Tibial artery (tissue), 4 donors: ENCODE measurements at regions not wholly inside any gene's neighbourhood (a gene's known extent, or its start where the extent isn't known, plus 50 kb on each side); places are given as distances from the start of the nearest gene placed in this dataset.

Experiments used
- DNase-seq, 2 donors: peaks; one replicate each; pipeline ENCODE4 v3.0.0-alpha.2; 2019
- H3K27ac ChIP-seq, 2 donors: fragments of 200-600 bp; sonication (generic) in 1 of 2; 1 replicate in 1 of 2; 2 replicates in 1 of 2; pipeline ENCODE4 v1.5.1; 2018 to 2019; ENCODE audit warnings: mild to moderate bottlenecking in 1 of 2
- H3K27me3 ChIP-seq, 2 donors: fragments of 200-600 bp; sonication (generic) in 1 of 2; one replicate each; pipeline versions ENCODE4 v1.5.1 to v1.6.0; 2016 to 2019
- H3K36me3 ChIP-seq, 3 donors: fragments of 200-600 bp; sonication (generic) in 2 of 3; one replicate each; pipeline ENCODE4 v1.5.1; 2016 to 2019; ENCODE audit warnings: mild to moderate bottlenecking in 2 of 3
- H3K4me1 ChIP-seq, 4 donors: fragments of 200-600 bp; sonication (generic) in 2 of 4; 1 replicate in 3 of 4; 2 replicates in 1 of 4; pipeline ENCODE4 v1.5.1; 2016 to 2019
- H3K4me3 ChIP-seq, 2 donors: fragments of 200-600 bp; sonication (generic) in 1 of 2; 1 replicate in 1 of 2; 2 replicates in 1 of 2; pipeline ENCODE4 v1.5.1; 2018 to 2019; ENCODE audit warnings: mild to moderate bottlenecking in 2 of 2
- H3K9me3 ChIP-seq, 3 donors: fragments of 200-600 bp; sonication (generic) in 1 of 3; one replicate each; pipeline ENCODE4 v1.5.1; 2016 to 2019
- intact Hi-C: fragments of 100-400 bp; cut with DNase I; formaldehyde crosslinking; loops from one replicate; pipeline ENCODE4 v1.15.0; 2023; ENCODE audit warnings: low total_unique reads
- TF ChIP-seq, protein P1 (sequence below), 2 experiments: fragments of 200-600 bp in 1 of 2; fragments of 450-650 bp in 1 of 2; IDR thresholded peaks; one replicate each; pipeline ENCODE4 v1.5.1; 2017 to 2019; ENCODE audit warnings: antibody characterized with exemption in 2 of 2, mild to moderate bottlenecking in 1 of 2, moderate library complexity in 1 of 2

DNA sequence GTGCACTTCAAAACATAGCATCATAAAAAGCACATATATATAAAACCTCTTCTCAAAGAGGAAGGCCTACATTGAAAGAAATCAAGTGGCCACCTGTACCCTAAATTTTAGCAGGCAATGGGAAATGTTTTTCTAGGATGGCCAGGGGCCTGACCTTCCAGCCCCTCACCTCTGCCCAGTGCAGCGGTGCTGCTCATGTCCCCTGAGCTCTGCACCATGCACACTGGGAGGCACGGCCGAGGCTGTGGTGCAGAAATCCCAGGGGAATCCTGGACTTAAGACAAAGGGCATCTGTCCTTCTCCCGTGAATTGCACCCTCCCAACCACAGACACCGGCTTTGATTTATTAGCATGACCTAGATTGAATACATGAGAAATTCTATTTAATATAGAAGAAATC lies 551.4 kb downstream of the GLRX3 start:
- intact Hi-C loops, result no loop called here
- no peak for DNase-seq
- H3K4me1 ChIP-seq, result no peaks in the 10 kb centered on the region
- H3K9me3 ChIP-seq, result peaks cover 0 to 10% (median 0%) of the 10 kb centered on the region in 3 donors
- H3K27ac ChIP-seq, result no peak overlapping the region
- H3K27me3 ChIP-seq, result no peaks in the 10 kb centered on the region
- no peaks in the 10 kb centered on the region for H3K36me3 ChIP-seq
- H3K4me3 ChIP-seq, result no peak overlapping the region
- TF ChIP-seq, protein P1, sequence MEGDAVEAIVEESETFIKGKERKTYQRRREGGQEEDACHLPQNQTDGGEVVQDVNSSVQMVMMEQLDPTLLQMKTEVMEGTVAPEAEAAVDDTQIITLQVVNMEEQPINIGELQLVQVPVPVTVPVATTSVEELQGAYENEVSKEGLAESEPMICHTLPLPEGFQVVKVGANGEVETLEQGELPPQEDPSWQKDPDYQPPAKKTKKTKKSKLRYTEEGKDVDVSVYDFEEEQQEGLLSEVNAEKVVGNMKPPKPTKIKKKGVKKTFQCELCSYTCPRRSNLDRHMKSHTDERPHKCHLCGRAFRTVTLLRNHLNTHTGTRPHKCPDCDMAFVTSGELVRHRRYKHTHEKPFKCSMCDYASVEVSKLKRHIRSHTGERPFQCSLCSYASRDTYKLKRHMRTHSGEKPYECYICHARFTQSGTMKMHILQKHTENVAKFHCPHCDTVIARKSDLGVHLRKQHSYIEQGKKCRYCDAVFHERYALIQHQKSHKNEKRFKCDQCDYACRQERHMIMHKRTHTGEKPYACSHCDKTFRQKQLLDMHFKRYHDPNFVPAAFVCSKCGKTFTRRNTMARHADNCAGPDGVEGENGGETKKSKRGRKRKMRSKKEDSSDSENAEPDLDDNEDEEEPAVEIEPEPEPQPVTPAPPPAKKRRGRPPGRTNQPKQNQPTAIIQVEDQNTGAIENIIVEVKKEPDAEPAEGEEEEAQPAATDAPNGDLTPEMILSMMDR (IDR thresholded peaks at IDR 0.05), result no peak

DNA sequence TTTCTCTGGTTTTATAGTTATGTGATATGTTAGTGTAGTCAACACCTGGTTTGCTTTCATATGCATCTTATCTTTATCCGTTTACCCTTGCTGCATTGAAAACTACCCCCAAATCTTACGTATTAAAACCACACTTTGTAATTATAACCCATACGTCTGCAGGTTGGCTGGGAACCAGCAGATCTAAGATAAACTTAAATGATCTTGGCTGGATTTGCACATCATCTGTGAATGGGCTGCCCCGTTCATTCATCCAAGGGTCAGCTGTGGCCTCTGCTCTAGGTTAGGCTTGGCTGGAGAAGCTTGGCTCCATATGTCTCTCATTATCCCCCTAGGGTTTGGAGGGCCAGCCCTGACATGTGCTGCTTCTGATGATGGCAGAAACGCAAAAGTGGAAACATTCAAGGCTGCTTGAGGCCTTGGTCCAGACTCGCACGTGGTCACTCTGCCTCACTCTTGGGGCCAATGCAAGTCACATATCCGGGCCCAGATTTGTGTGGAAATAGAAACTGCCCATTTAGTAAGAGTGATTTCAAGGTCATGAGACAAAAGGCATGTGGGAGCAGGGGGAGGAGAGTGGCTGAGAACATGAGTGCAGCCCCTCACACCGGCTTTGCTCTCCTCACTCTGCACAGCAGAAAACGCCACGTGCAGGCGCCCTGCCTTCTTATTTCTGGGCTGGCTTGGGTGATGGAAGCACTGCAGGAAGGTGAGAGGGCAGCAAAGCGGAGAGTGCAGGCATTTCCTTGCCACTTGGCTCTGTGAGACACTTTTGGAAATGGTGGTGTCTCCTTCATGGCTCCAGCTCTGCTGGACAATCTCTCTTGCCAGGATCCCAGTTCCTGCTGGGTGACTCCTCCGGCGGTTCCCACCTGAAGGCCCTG lies 553.8 kb downstream of the GLRX3 start:
- intact Hi-C loops, result no loop called here
- TF ChIP-seq, protein P1 (IDR thresholded peaks at IDR 0.05), result no peak
- no peak overlapping the region for H3K27ac ChIP-seq
- no peaks in the 10 kb centered on the region for H3K36me3 ChIP-seq
- no peak for DNase-seq
- peaks cover 0 to 4% (median 0%) of the 10 kb centered on the region in 3 donors for H3K9me3 ChIP-seq
- H3K27me3 ChIP-seq, result no peaks in the 10 kb centered on the region
- H3K4me1 ChIP-seq, result no peaks in the 10 kb centered on the region
- no peak overlapping the region for H3K4me3 ChIP-seq

DNA sequence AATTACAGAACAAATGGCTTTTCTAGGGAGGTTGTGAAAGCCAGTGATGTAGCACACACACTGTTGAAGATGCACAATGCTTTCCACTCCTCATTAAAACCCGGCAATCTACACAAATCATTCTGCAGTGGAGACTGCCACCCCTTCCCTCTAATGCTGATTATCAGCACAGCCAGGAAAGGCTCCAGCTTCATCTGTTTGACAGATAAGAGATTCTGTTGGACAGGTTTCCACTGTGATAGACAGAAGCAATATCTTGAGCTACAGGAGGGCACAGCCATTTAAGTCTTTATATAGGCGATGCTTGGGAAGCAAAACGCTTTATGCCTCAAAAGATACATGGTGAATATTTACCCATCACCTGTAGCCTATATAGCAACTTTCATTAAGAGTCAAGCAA lies 555.6 kb downstream of the GLRX3 start:
- Histone ChIP-seq H3K27ac (no peak overlapping the region), H3K9me3 (no peaks in the 10 kb centered on the region), H3K4me1 (no peaks in the 10 kb centered on the region), H3K4me3 (no peak overlapping the region), H3K27me3 (no peaks in the 10 kb centered on the region), H3K36me3 (no peaks in the 10 kb centered on the region)
- DNase-seq, result no peak
- TF ChIP-seq, protein P1 (IDR thresholded peaks at IDR 0.05), result no peak
- intact Hi-C loops, result no loop called here

DNA sequence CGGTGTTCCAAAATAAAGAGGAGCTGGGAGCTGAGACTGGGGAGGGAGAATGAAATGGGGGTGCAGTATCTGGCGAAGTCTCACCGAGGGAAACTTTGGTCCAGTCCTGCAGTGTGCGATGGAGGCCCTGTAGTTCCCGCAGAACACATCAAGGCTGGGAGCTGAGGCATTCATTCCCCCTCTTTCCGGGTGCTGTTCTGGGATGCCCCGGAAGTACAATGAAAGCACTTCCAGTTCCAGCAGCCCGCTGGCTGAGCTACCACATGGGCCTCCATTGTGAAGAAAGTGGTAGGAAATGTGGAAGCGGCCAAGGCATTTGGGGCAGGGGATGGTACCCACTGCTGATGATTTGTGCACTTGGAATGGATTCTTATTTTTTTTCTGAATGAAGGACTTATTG lies 560.7 kb downstream of the GLRX3 start:
- Histone ChIP-seq H3K36me3 (no peaks in the 10 kb centered on the region), H3K27me3 (no peaks in the 10 kb centered on the region), H3K4me1 (no peaks in the 10 kb centered on the region), H3K27ac (no peak overlapping the region), H3K4me3 (no peak overlapping the region), H3K9me3 (no peaks in the 10 kb centered on the region)
- TF ChIP-seq, protein P1 (IDR thresholded peaks at IDR 0.05), result no peak
- DNase-seq, result no peak
- intact Hi-C loops, result no loop called here

DNA sequence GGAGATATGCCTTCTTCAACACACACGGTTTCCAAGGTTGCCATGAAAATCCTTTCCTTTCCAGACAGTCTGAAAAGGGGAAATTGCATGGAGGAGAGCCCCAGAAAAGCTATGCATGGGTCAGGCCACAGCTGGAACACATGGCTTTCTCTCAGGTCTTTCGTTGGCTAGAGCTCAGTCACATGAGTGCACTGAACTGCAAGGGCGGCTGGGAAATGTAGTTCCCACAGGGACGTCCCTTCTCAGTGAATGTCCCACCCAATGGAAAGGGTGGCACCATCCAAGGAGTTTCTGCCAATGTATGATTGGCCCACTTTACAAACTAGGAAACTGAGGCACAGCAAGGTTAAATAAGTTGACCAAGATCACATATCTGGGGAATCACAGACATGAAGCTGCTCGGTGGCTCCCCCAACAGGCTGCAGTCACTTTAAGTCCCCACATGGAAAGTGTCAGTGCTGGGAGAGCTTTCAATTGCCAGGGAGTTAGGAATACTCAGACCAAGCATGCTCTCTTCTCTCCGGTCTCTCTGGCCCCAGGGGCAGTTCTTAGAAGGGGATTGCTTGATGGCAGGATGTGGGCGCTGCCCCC lies 571.3 kb downstream of the GLRX3 start:
- peaks cover 0 to 9% of the 10 kb centered on the region in 2 donors for H3K27me3 ChIP-seq
- H3K9me3 ChIP-seq, result no peaks in the 10 kb centered on the region
- intact Hi-C loops, result no loop called here
- TF ChIP-seq, protein P1 (IDR thresholded peaks at IDR 0.05), result no peak
- no peaks in the 10 kb centered on the region for H3K36me3 ChIP-seq
- H3K4me3 ChIP-seq, result no peak overlapping the region
- DNase-seq, result no peak
- H3K4me1 ChIP-seq, result no peaks in the 10 kb centered on the region
- no peak overlapping the region for H3K27ac ChIP-seq
